BJ (cell line): ENCODE measurements at regions not wholly inside any gene's neighbourhood (a gene's known extent, or its start where the extent isn't known, plus 50 kb on each side); places are given as distances from the start of the nearest gene placed in this dataset.

Experiments
- CTCF ChIA-PET: fragments of 350-600 bp; formaldehyde crosslinking; extraction: SDS; loops from one replicate; lab custom pipeline; 2021; ENCODE audit warnings: antibody characterized with exemption, inconsistent platforms; lab: Yijun Ruan, JAX
- POLR2A ChIA-PET: fragments of 300-600 bp; sonication (Branson Sonifier 250); formaldehyde crosslinking; extraction: SDS; loops from one replicate; lab custom pipeline; 2021; ENCODE audit warnings: antibody characterized with exemption; lab: Charles Lee
- DNase-seq: peaks from one replicate; pipeline ENCODE4 v3.0.0-alpha.2; 2011; ENCODE audit warnings: low read depth
- H3K27me3 ChIP-seq: 2 replicates; pipeline ENCODE4 v1.6.0; 2011; ENCODE audit warnings: low read length; ENCODE audit not compliant: control insufficient read depth, insufficient read depth
- H3K36me3 ChIP-seq: 2 replicates; pipeline ENCODE4 v1.5.1; 2011; ENCODE audit warnings: low read length; ENCODE audit not compliant: control insufficient read depth, insufficient read depth
- H3K4me3 ChIP-seq: 2 replicates; pipeline ENCODE4 v1.5.1; 2011; ENCODE audit warnings: low read depth, mild to moderate bottlenecking, control low read depth, low read length
- CTCF ChIP-seq: IDR thresholded peaks from 2 replicates; pipeline ENCODE4 v1.5.1; 2011; ENCODE audit warnings: low read depth, mild to moderate bottlenecking, control low read depth, inconsistent platforms, low read length, moderate library complexity; ENCODE audit not compliant: insufficient read depth

GRCh38 chr13:54658771-54659170 lies 1630.2 kb downstream of the OLFM4 start:
- no peak for DNase-seq
- no peak for TF ChIP-seq CTCF
- no peaks in the 10 kb centered on the region for H3K36me3 ChIP-seq
- POLR2A ChIA-PET: no interaction called here
- no peaks in the 10 kb centered on the region for H3K27me3 ChIP-seq
- CTCF ChIA-PET: interaction anchor here (0.6 kb wide), 1 partner anchor 64 kb away, joined by 5 read pairs; no protein-coding TSS in a partner anchor
- H3K4me3 ChIP-seq: no peak overlapping the region

- DNase-seq: no peak
- H3K36me3 ChIP-seq: no peaks in the 10 kb centered on the region
- TF ChIP-seq CTCF: no peak
- H3K27me3 ChIP-seq: no peaks in the 10 kb centered on the region
- H3K4me3 ChIP-seq: no peak overlapping the region
- ChIA-PET POLR2A (no interaction called here), CTCF (no interaction called here)
Observed at GRCh38 chr13:54660277-54660676, 1631.7 kb downstream of the OLFM4 start.

GRCh38 chr13:54676526-54677113 lies 1648.0 kb downstream of the OLFM4 start:
- no peak for DNase-seq
- POLR2A ChIA-PET: no interaction called here
- TF ChIP-seq CTCF: no peak
- Histone ChIP-seq H3K27me3 (no peaks in the 10 kb centered on the region), H3K4me3 (no peak overlapping the region), H3K36me3 (no peaks in the 10 kb centered on the region)
- CTCF ChIA-PET: no interaction called here

- CTCF ChIA-PET: no interaction called here
- Histone ChIP-seq H3K27me3 (no peaks in the 10 kb centered on the region), H3K36me3 (no peaks in the 10 kb centered on the region), H3K4me3 (no peak overlapping the region)
- no peak for TF ChIP-seq CTCF
- POLR2A ChIA-PET: no interaction called here
- no peak for DNase-seq
Observed at GRCh38 chr13:54682184-54682583, 1653.6 kb downstream of the OLFM4 start.

- H3K4me3 ChIP-seq: no peak overlapping the region
- TF ChIP-seq CTCF: no peak
- DNase-seq: no peak
- no peaks in the 10 kb centered on the region for H3K36me3 ChIP-seq
- no peaks in the 10 kb centered on the region for H3K27me3 ChIP-seq
- POLR2A ChIA-PET: no interaction called here
- CTCF ChIA-PET: no interaction called here
Observed at GRCh38 chr13:54687173-54687572, 1658.6 kb downstream of the OLFM4 start.
